ENCODE measurements at regions not wholly inside any gene's neighbourhood (a gene's known extent, or its start where the extent isn't known, plus 50 kb on each side); places are given as distances from the start of the nearest gene placed in this dataset.
A peak's percentile ranks its signal among the peaks of the same experiment; 100 is the strongest.

- TF ChIP-seq, protein P1, sequence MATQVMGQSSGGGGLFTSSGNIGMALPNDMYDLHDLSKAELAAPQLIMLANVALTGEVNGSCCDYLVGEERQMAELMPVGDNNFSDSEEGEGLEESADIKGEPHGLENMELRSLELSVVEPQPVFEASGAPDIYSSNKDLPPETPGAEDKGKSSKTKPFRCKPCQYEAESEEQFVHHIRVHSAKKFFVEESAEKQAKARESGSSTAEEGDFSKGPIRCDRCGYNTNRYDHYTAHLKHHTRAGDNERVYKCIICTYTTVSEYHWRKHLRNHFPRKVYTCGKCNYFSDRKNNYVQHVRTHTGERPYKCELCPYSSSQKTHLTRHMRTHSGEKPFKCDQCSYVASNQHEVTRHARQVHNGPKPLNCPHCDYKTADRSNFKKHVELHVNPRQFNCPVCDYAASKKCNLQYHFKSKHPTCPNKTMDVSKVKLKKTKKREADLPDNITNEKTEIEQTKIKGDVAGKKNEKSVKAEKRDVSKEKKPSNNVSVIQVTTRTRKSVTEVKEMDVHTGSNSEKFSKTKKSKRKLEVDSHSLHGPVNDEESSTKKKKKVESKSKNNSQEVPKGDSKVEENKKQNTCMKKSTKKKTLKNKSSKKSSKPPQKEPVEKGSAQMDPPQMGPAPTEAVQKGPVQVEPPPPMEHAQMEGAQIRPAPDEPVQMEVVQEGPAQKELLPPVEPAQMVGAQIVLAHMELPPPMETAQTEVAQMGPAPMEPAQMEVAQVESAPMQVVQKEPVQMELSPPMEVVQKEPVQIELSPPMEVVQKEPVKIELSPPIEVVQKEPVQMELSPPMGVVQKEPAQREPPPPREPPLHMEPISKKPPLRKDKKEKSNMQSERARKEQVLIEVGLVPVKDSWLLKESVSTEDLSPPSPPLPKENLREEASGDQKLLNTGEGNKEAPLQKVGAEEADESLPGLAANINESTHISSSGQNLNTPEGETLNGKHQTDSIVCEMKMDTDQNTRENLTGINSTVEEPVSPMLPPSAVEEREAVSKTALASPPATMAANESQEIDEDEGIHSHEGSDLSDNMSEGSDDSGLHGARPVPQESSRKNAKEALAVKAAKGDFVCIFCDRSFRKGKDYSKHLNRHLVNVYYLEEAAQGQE (IDR thresholded peaks at IDR 0.05; ENCODE audit: unreplicated experiment): no peak
- TF ChIP-seq JUNB (IDR thresholded peaks at IDR 0.05; ENCODE audit: unreplicated experiment): no peak
Observed at GRCh38 chrX:771536-771935, 140.9 kb downstream of the SHOX start (continued).

GRCh38 chrX:769796-770195, 139.2 kb downstream of the SHOX start:
- peak; percentile 74 for ATAC-seq
- no peak for TF ChIP-seq STAT1 (IDR thresholded peaks at IDR 0.05; ENCODE audit: unreplicated experiment)
- peaks cover 33% of the 10 kb centered on the region for H3K36me3 Mint-ChIP-seq (ENCODE audit: low read depth)
- Histone ChIP-seq H3K36me3 (ENCODE audit: insufficient read depth) (no peaks in the 10 kb centered on the region), H3K4me2 (no peak overlapping the region), H3K4me1 (ENCODE audit: insufficient read depth) (peaks cover 17% of the 10 kb centered on the region; the same call in 1 of the 2 replicates), H4K20me1 (replicated peaks; ENCODE audit: insufficient read depth) (no peaks in the 10 kb centered on the region), H3K4me3 (no peak overlapping the region), H2AFZ (no peak overlapping the region), H3K79me2 (replicated peaks; ENCODE audit: insufficient read depth) (no peaks in the 10 kb centered on the region), H3F3A (replicated peaks; ENCODE audit: low read depth) (no peaks in the 10 kb centered on the region), H3K9me2 (ENCODE audit: insufficient read depth) (no peaks in the 10 kb centered on the region), H3K27ac (ENCODE audit: low read depth) (no peak overlapping the region), H3K27me3 (ENCODE audit: insufficient read depth) (no peaks in the 10 kb centered on the region)
- H3K9me3 Mint-ChIP-seq: peaks cover 88% of the 10 kb centered on the region
- H3K4me3 Mint-ChIP-seq: no peak overlapping the region
- H3K27ac Mint-ChIP-seq: no peak overlapping the region
- no peaks in the 10 kb centered on the region for H3K27me3 Mint-ChIP-seq (ENCODE audit: insufficient read depth, low read depth, poor library complexity)
- peaks cover 3% of the 10 kb centered on the region; the same call in 1 of the 3 replicates for H3K4me1 Mint-ChIP-seq
- peak; percentile 47 for DNase-seq (ENCODE audit: low spot score)

DNA sequence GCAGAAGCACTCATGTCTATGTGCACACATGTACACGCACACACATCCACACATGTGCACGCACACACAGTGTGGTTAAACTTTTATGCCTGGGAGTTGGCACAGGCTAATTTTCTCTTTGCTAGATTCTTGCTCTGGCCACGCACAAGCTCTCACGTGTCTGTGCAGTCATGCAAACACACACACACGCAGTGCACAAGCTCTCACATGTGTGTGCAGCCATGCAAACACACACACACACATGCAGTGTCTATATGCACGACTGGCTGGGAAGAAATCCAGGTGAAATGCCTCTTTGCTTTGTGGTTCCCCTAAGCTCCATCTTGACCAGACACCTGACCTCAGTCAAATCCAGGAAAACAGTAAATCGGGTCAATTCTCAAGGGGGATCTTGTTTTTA, 138.0 kb downstream of the SHOX start:
- Mint-ChIP-seq H3K4me1 (peaks cover 3% of the 10 kb centered on the region; the same call in 1 of the 3 replicates), H3K4me3 (no peak overlapping the region), H3K36me3 (ENCODE audit: low read depth) (peaks cover 25% of the 10 kb centered on the region), H3K9me3 (peaks cover 87% of the 10 kb centered on the region), H3K27ac (no peak overlapping the region), H3K27me3 (ENCODE audit: insufficient read depth, low read depth, poor library complexity) (no peaks in the 10 kb centered on the region)
- Histone ChIP-seq H3K36me3 (ENCODE audit: insufficient read depth) (no peaks in the 10 kb centered on the region), H3K27ac (ENCODE audit: low read depth) (no peak overlapping the region), H3K79me2 (replicated peaks; ENCODE audit: insufficient read depth) (no peaks in the 10 kb centered on the region), H3K4me3 (no peak overlapping the region), H4K20me1 (replicated peaks; ENCODE audit: insufficient read depth) (no peaks in the 10 kb centered on the region), H3K4me2 (no peak overlapping the region), H2AFZ (no peak overlapping the region), H3K9me2 (ENCODE audit: insufficient read depth) (no peaks in the 10 kb centered on the region), H3F3A (replicated peaks; ENCODE audit: low read depth) (no peaks in the 10 kb centered on the region), H3K4me1 (ENCODE audit: insufficient read depth) (peaks cover 17% of the 10 kb centered on the region; the same call in 1 of the 2 replicates), H3K27me3 (ENCODE audit: insufficient read depth) (no peaks in the 10 kb centered on the region)
- ATAC-seq: no peak
- no peak for DNase-seq (ENCODE audit: low spot score)
- TF ChIP-seq, protein P1 (IDR thresholded peaks at IDR 0.05; ENCODE audit: unreplicated experiment): no peak
- TF ChIP-seq ZNF114 (CRISPR knock-in tag; IDR thresholded peaks at IDR 0.05) (no peak), NANOG (IDR thresholded peaks at IDR 0.05; ENCODE audit: borderline replicate concordance) (no peak), STAT1 (IDR thresholded peaks at IDR 0.05; ENCODE audit: unreplicated experiment) (no peak), POLR2AphosphoS5 (IDR thresholded peaks at IDR 0.05; ENCODE audit: low read depth) (no peak)
- TF ChIP-seq, protein P2, sequence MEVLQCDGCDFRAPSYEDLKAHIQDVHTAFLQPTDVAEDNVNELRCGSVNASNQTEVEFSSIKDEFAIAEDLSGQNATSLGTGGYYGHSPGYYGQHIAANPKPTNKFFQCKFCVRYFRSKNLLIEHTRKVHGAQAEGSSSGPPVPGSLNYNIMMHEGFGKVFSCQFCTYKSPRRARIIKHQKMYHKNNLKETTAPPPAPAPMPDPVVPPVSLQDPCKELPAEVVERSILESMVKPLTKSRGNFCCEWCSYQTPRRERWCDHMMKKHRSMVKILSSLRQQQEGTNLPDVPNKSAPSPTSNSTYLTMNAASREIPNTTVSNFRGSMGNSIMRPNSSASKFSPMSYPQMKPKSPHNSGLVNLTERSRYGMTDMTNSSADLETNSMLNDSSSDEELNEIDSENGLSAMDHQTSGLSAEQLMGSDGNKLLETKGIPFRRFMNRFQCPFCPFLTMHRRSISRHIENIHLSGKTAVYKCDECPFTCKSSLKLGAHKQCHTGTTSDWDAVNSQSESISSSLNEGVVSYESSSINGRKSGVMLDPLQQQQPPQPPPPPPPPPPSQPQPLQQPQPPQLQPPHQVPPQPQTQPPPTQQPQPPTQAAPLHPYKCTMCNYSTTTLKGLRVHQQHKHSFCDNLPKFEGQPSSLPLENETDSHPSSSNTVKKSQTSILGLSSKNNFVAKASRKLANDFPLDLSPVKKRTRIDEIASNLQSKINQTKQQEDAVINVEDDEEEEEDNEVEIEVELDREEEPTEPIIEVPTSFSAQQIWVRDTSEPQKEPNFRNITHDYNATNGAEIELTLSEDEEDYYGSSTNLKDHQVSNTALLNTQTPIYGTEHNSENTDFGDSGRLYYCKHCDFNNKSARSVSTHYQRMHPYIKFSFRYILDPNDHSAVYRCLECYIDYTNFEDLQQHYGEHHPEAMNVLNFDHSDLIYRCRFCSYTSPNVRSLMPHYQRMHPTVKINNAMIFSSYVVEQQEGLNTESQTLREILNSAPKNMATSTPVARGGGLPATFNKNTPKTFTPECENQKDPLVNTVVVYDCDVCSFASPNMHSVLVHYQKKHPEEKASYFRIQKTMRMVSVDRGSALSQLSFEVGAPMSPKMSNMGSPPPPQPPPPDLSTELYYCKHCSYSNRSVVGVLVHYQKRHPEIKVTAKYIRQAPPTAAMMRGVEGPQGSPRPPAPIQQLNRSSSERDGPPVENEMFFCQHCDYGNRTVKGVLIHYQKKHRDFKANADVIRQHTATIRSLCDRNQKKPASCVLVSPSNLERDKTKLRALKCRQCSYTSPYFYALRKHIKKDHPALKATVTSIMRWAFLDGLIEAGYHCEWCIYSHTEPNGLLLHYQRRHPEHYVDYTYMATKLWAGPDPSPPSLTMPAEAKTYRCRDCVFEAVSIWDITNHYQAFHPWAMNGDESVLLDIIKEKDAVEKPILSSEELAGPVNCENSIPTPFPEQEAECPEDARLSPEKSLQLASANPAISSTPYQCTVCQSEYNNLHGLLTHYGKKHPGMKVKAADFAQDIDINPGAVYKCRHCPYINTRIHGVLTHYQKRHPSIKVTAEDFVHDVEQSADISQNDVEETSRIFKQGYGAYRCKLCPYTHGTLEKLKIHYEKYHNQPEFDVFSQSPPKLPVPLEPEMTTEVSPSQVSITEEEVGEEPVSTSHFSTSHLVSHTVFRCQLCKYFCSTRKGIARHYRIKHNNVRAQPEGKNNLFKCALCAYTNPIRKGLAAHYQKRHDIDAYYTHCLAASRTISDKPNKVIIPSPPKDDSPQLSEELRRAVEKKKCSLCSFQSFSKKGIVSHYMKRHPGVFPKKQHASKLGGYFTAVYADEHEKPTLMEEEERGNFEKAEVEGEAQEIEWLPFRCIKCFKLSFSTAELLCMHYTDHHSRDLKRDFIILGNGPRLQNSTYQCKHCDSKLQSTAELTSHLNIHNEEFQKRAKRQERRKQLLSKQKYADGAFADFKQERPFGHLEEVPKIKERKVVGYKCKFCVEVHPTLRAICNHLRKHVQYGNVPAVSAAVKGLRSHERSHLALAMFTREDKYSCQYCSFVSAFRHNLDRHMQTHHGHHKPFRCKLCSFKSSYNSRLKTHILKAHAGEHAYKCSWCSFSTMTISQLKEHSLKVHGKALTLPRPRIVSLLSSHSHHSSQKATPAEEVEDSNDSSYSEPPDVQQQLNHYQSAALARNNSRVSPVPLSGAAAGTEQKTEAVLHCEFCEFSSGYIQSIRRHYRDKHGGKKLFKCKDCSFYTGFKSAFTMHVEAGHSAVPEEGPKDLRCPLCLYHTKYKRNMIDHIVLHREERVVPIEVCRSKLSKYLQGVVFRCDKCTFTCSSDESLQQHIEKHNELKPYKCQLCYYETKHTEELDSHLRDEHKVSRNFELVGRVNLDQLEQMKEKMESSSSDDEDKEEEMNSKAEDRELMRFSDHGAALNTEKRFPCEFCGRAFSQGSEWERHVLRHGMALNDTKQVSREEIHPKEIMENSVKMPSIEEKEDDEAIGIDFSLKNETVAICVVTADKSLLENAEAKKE (CRISPR knock-in tag; IDR thresholded peaks at IDR 0.05): no peak

All from GM23338 (cell line).